K562 (cell line): ENCODE measurements at regions not wholly inside any gene's neighbourhood (a gene's known extent, or its start where the extent isn't known, plus 50 kb on each side); places are given as distances from the start of the nearest gene placed in this dataset.

Experiments
- CBX8 ChIP-seq: fragments of 200-600 bp; sonication (generic); IDR thresholded peaks from 2 replicates; pipeline ENCODE4 v1.6.1; 2012; ENCODE audit warnings: borderline replicate concordance, mixed run types, low read depth, mild to moderate bottlenecking, moderate library complexity, mixed read lengths, low read length, control low read depth, inconsistent platforms; ENCODE audit not compliant: poor library complexity, severe bottlenecking; ENCODE audit errors: extremely low read depth
- POLR2A ChIP-seq: fragments of 450-650 bp; conservative IDR thresholded peaks from 2 replicates; pipeline ENCODE4 v1.6.1; 2016
- PRPF4 ChIP-seq: fragments of 200-400 bp; formaldehyde crosslinking; IDR thresholded peaks from one replicate; pipeline ENCODE4 v1.6.1; 2017; ENCODE audit warnings: low read length, low read depth, mild to moderate bottlenecking; ENCODE audit not compliant: insufficient read depth, poor library complexity, severe bottlenecking
- YY1 ChIP-seq, 3 experiments: IDR thresholded peaks; 2 replicates each; pipeline ENCODE4 v1.6.1; 2011; ENCODE audit warnings: low read length in 2 of 3, mild to moderate bottlenecking in 2 of 3, moderate library complexity in 2 of 3, borderline replicate concordance in 1 of 3, control low read depth in 1 of 3, low read depth in 1 of 3; ENCODE audit not compliant: insufficient read depth in 3 of 3, insufficient replicate concordance in 2 of 3, control insufficient read depth in 1 of 3, insufficient read length in 1 of 3; ENCODE audit errors: extremely low read depth in 1 of 3
- TF ChIP-seq, protein P1 (sequence below), 2 experiments: fragments of 450-650 bp; formaldehyde crosslinking in 1 of 2; IDR thresholded peaks; 2 replicates each; pipeline versions ENCODE4 v1.4.0 to v1.6.1; 2014 to 2020; ENCODE audit warnings: mild to moderate bottlenecking in 2 of 2, borderline replicate concordance in 1 of 2, low read depth in 1 of 2
- TF ChIP-seq, protein P2 (sequence below), 3 experiments: IDR thresholded peaks in 2 of 3; conservative IDR thresholded peaks in 1 of 3; 2 replicates each; pipeline ENCODE4 v1.5.1; 2011 to 2012; ENCODE audit warnings: low read length in 3 of 3, mild to moderate bottlenecking in 3 of 3, control low read depth in 2 of 3, improper control_type of control experiment in 1 of 3, inconsistent platforms in 1 of 3, low read depth in 1 of 3, mixed read lengths in 1 of 3, moderate library complexity in 1 of 3; ENCODE audit not compliant: insufficient read depth in 2 of 3

DNA sequence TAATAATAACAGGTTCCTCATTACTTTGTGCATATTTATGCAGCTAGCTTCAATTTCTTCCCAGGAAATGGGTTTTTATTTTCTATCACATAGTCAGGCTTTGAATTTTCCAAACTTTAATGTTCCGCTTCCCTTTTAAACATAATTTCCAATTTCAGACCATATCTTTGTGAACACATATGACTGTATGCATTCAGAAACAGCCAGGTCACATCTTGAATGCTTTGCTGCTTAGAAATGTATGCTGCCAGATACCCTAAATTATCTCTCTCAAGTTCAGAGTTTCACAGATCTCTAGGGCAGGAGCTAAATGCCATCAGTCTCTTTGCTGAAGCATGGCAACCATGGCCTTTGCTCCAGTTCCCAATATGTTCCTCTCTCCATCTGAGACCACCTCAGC, 2203.8 kb downstream of the LRRC4C start:
- no peak for TF ChIP-seq PRPF4
- no peak for TF ChIP-seq CBX8
- no peak for TF ChIP-seq POLR2A
- TF ChIP-seq YY1 (IDR thresholded peaks at IDR 0.05; ENCODE audit: borderline replicate concordance in 1 of 3, control insufficient read depth in 1 of 3, extremely low read depth in 1 of 3, insufficient read depth in 3 of 3, insufficient read length in 1 of 3, insufficient replicate concordance in 2 of 3, low read depth in 1 of 3, low read length in 2 of 3): no peak
- TF ChIP-seq, protein P1, sequence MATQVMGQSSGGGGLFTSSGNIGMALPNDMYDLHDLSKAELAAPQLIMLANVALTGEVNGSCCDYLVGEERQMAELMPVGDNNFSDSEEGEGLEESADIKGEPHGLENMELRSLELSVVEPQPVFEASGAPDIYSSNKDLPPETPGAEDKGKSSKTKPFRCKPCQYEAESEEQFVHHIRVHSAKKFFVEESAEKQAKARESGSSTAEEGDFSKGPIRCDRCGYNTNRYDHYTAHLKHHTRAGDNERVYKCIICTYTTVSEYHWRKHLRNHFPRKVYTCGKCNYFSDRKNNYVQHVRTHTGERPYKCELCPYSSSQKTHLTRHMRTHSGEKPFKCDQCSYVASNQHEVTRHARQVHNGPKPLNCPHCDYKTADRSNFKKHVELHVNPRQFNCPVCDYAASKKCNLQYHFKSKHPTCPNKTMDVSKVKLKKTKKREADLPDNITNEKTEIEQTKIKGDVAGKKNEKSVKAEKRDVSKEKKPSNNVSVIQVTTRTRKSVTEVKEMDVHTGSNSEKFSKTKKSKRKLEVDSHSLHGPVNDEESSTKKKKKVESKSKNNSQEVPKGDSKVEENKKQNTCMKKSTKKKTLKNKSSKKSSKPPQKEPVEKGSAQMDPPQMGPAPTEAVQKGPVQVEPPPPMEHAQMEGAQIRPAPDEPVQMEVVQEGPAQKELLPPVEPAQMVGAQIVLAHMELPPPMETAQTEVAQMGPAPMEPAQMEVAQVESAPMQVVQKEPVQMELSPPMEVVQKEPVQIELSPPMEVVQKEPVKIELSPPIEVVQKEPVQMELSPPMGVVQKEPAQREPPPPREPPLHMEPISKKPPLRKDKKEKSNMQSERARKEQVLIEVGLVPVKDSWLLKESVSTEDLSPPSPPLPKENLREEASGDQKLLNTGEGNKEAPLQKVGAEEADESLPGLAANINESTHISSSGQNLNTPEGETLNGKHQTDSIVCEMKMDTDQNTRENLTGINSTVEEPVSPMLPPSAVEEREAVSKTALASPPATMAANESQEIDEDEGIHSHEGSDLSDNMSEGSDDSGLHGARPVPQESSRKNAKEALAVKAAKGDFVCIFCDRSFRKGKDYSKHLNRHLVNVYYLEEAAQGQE (IDR thresholded peaks at IDR 0.05; ENCODE audit: borderline replicate concordance): no peak
- TF ChIP-seq, protein P1 (CRISPR knock-in tag; IDR thresholded peaks at IDR 0.05; ENCODE audit: low read depth): no peak
- TF ChIP-seq, protein P2, sequence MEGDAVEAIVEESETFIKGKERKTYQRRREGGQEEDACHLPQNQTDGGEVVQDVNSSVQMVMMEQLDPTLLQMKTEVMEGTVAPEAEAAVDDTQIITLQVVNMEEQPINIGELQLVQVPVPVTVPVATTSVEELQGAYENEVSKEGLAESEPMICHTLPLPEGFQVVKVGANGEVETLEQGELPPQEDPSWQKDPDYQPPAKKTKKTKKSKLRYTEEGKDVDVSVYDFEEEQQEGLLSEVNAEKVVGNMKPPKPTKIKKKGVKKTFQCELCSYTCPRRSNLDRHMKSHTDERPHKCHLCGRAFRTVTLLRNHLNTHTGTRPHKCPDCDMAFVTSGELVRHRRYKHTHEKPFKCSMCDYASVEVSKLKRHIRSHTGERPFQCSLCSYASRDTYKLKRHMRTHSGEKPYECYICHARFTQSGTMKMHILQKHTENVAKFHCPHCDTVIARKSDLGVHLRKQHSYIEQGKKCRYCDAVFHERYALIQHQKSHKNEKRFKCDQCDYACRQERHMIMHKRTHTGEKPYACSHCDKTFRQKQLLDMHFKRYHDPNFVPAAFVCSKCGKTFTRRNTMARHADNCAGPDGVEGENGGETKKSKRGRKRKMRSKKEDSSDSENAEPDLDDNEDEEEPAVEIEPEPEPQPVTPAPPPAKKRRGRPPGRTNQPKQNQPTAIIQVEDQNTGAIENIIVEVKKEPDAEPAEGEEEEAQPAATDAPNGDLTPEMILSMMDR (IDR thresholded peaks at IDR 0.05 in 2 of 3, conservative IDR thresholded peaks at IDR 0.05 in 1 of 3; ENCODE audit: insufficient read depth in 2 of 3, low read depth in 1 of 3, low read length in 3 of 3): no peak
